GM21515 (cell line): ENCODE measurements at regions not wholly inside any gene's neighbourhood (a gene's known extent, or its start where the extent isn't known, plus 50 kb on each side); places are given as distances from the start of the nearest gene placed in this dataset.
"Not testable (repeated sequence)": the region's sequence is repeated elsewhere in the genome, so short reads cannot be mapped to it uniquely, and the experiment has no call there.

ENCODE experiments used
- ATAC-seq: cut with Tn5 transposase; IDR thresholded peaks from one replicate; pipeline ENCODE4 v1.9.1; 2021; ENCODE audit not compliant: unreplicated experiment

DNA sequence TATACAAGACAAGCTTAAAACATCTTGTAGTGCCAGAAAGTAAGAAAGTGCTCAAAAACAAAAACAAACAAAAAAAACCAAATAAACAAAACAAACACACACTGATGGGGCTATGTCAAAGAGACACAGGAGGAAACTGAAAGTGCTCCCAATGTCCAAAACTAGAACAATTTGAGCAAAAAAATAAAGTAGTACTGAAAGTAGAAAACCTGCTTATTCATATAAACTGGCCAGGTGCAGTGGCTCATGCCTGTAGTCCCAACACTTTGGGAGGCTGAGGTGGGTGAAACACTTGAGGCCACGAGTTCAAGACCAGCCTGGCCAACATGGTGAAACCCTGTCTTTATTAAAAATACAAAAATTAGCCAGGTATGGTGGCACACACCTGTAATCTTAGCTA lies 129.9 kb downstream of the GLUL start:
- ATAC-seq = no peak

DNA sequence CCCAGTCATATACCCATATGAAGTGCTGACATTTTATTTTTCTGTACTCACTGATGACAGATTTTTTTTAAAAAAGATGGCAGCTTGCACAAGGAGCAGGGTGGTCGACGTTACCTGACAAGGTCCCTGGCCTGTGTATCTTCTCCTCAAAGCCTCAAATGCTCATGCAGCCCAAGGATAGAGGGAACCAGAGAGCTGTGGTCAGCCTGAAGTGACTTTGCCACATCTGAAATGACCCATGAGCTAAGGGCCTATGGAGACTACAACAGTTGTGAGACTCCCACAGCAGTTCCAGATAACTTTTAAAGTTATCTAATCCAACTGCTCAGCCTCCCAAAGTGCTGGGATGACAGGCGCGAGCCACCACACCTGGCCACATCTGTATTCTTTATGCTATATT lies 131.1 kb downstream of the GLUL start:
- no peak for ATAC-seq

- ATAC-seq = no peak
Observed at GRCh38 chr1:182259968-182260367, 131.6 kb downstream of the GLUL start.

GRCh38 chr1:182259229-182259872 lies 132.2 kb downstream of the GLUL start:
- ATAC-seq = no peak

GRCh38 chr1:182257369-182258063 lies 134.1 kb downstream of the GLUL start:
- ATAC-seq = no peak

GRCh38 chr1:182256931-182257330 lies 134.7 kb downstream of the GLUL start:
- no peak for ATAC-seq

DNA sequence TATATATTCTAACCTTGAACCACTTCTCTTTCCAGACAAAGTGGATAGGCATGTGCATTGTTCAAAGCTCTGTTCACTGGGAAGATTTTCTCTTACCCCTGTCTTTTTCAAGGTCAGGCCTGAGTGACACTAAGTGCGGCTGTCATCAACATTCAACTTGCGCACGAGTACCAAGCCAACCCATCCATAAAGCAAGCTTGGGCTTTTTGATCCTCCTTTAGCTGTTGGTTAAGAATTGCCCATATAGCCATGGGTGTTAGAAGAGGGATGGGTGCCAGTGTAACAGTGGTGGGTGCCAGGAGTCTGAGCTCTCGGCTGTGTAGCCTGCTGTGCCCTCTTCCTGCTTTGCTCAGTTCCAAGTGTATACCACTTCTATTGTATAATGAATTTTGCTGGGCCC lies 136.1 kb downstream of the GLUL start:
- no peak for ATAC-seq

- ATAC-seq = no peak
Observed at GRCh38 chr1:182253319-182253860, 138.2 kb downstream of the GLUL start.

- no peak for ATAC-seq
Observed at GRCh38 chr1:182251561-182251960, 140.0 kb downstream of the GLUL start.

DNA sequence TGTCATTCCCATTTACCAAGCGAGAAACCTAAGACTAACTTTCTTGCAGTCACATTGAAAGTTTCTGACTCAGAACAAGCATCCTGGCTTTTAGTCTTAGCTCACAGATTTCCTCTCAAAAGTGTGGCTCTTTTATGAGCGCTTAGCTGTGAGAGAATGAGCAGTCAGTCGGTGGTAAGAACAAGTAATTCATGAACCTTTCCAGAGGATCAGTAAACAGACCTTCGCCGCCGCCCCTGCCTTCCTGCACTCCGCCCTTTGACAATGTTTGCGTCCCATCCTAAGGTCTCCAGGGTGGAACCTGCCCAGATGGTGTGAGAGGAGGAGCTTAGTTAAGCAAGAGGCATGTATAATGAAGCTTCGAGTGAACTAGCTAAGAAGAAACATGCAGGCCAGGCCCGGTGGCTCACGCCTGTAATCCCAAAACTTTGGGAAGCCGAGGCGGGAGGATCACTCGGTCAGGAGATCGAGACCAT lies 142.4 kb downstream of the GLUL start:
- ATAC-seq = peak; percentile 79

DNA sequence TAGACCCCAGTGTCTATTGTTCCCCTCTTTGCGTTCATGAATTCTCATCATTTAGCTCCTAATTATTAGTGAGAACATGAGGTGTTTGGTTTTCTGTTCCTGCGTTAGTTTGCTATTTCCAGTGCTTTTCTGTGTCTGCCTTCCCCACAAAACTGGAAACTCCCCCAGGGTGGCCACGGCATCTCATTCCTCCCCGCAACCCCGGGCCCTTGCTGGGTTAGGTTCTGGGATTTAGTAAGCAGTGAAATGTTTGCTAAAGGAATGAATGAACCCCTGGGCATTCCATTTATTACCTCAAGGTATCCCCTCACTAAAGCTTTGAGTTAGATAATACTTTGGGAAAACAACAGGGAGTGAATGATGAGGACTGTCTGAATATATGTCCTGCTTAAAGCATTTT lies 142.9 kb downstream of the GLUL start:
- no peak for ATAC-seq

DNA sequence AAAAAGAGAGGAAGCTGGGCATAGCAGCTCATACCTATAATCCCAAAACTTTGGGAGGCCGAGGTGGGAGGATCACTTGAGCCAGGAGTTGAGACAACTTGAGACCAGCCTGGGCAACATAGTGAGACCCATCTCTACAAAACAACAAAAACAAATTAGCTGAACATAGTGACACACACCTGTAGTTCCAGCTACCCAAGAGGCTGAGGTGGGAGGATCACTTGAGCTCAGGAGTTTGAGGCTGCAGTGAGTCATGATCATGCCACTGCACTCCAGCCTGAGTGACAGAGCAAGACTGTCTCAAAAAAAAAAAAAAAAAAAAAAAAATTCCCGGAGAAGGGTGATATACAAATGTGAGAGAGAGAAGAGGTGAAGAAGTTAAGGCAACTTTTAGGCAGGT lies 143.8 kb downstream of the GLUL start:
- not testable (repeated sequence) for ATAC-seq

- ATAC-seq = no peak
Observed at GRCh38 chr1:182246783-182247182, 144.8 kb downstream of the GLUL start.

DNA sequence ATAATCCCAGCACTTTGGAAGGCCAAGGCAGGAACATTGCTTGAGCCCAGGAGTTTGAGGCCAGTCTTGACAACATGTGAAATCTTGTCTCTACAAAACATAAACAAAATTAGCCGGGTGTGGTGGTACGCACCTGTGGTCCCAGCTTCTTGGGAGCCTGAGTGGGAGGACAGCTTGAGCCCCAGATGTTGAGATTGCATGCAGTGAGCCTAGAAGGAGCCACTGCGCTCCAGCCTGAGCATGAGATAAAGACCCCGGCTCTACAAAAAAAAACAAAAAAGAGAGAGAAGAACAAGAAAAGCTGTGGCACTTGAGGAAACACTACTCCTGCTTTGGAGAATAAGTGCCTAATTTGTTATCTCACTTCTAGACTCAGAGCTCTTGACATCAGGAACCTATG lies 146.6 kb downstream of the GLUL start:
- ATAC-seq = no peak

DNA sequence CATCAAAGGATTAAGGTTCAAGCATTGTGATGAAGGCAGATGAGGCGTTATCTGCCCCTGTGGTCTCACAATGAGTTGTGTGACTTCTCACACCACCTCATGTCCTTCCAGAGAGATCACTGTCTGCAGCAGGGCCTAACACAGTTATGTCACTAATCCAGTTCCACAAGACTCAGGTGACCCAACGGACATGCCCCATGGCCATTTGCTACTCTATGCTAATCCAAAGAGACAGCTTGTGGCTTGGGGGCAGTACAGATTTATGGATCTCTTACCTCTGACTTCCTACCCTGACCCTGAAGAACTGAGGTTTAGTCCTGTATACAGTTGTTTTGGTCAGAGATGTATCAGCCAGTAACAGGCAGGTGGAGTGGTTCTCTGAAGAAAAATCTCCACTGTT lies 147.1 kb downstream of the GLUL start:
- ATAC-seq = no peak

- ATAC-seq = no peak
Observed at GRCh38 chr1:182242641-182243040, 148.9 kb downstream of the GLUL start.

GRCh38 chr1:182240085-182240484 lies 151.5 kb downstream of the GLUL start:
- ATAC-seq = no peak

DNA sequence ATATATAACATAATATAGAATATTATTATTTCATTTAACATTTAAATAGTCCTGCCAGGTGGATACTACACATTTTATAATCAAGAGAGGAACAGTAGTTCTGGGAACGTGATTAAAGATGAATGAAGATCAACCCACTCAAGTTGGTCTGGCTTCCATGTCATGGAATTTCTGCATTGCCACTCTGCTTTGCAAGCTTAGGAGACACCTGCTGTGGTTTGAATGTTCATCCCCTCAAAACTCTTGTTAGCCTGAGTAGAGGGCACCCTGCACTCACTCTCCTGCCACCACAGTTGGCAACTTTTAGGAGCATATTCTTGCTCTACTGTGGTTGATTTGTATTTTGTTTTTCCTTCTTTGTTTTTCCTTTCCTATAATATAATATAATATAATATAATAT lies 153.2 kb downstream of the GLUL start:
- no peak for ATAC-seq

- no peak for ATAC-seq
Observed at GRCh38 chr1:182237329-182237728, 154.3 kb downstream of the GLUL start.

DNA sequence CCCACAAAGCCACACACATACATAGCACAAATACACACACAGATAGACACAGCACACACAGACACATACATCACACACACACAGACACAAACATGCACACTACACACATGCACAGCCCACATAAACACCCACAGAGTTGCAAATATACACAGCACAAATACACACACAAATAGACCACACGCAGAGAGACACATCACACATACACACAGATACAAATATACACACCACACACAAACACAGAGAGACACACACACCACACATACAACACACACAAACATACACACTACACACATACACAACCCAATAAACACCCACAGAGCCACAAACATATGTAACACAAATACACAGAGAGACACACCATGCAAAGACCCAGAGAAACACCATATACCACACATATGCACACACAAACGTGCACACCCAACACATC lies 154.9 kb downstream of the GLUL start:
- ATAC-seq = no peak

DNA sequence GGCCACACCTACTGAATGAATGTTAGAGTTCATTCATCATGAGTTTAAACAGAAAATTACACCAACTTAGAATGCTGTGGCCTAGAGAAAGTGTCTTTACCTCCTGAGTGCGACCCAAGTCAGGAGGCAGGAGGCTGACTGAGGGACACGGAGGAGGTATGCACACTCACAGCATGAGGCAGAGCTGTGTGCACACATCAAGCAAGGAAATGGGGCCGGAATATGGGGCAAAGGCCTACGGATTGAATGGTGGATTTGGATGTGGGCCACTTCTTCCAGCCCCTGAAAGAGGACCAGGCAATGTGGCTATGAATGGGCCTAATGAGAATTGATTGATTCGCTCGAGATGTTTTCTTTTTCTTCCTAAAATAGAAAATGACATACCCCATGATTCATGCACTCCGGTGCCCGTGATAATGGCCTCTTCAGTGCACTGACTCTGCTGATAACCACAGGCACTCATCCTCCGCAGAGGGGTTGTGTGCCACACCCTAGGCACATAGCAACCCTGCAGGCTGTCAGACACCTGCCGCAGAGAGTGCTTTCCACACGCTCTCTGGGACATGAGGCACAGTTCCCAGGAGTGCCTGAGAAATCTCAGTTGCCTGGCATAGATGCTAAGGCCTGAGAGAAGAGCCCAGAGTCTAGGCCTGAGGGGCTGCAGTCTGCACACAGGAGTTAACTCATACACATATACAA lies 155.5 kb downstream of the GLUL start:
- no peak for ATAC-seq

DNA sequence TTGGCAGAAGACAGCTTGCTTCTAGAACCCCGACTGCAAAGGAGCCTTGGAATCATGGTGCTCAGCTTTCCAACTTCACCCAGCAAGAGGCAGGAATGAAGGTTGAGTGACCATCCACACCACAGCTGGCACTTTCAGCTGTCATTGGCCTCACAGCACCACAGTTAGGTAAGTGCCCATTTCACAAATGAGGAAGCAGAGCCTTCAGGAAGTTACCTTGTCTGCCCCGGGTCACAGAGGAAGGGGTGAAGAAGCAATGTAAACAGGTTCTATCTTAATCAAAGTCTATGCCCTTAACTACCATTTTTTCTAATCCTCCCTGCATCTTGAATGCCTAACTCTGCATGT lies 156.0 kb downstream of the GLUL start:
- ATAC-seq = no peak
